Neural crest cell (in vitro differentiated cells): ENCODE measurements at regions not wholly inside any gene's neighbourhood (a gene's known extent, or its start where the extent isn't known, plus 50 kb on each side); places are given as distances from the start of the nearest gene placed in this dataset.

Source experiments
- DNase-seq: peaks from one replicate; pipeline ENCODE4 v3.0.0; 2021; ENCODE audit warnings: low read depth, mixed read lengths, low spot score
- H3K27ac Mint-ChIP-seq: one replicate; pipeline ENCODE4 v1.8.0; 2021; ENCODE audit warnings: mild to moderate bottlenecking, mixed read lengths; ENCODE audit not compliant: unreplicated experiment
- H3K27me3 Mint-ChIP-seq: 2 replicates; pipeline ENCODE4 v1.8.0; 2021; ENCODE audit warnings: low read depth, mild to moderate bottlenecking, mixed read lengths
- H3K36me3 Mint-ChIP-seq: 2 replicates; pipeline ENCODE4 v1.8.0; 2021; ENCODE audit warnings: low read depth, mild to moderate bottlenecking, mixed read lengths
- H3K4me1 Mint-ChIP-seq: 2 replicates; pipeline ENCODE4 v1.8.0; 2021; ENCODE audit warnings: mixed read lengths
- H3K4me3 Mint-ChIP-seq: one replicate; pipeline ENCODE4 v1.8.0; 2021; ENCODE audit warnings: mild to moderate bottlenecking, mixed read lengths
- H3K9me3 Mint-ChIP-seq: 2 replicates; pipeline ENCODE4 v1.8.0; 2021; ENCODE audit warnings: mixed read lengths
- TF ChIP-seq, protein P1 (sequence below): fragments of 200-600 bp; sonication (generic); conservative IDR thresholded peaks from 2 replicates; pipeline ENCODE4 v1.5.0; 2021; ENCODE audit warnings: antibody characterized with exemption, mild to moderate bottlenecking

DNA sequence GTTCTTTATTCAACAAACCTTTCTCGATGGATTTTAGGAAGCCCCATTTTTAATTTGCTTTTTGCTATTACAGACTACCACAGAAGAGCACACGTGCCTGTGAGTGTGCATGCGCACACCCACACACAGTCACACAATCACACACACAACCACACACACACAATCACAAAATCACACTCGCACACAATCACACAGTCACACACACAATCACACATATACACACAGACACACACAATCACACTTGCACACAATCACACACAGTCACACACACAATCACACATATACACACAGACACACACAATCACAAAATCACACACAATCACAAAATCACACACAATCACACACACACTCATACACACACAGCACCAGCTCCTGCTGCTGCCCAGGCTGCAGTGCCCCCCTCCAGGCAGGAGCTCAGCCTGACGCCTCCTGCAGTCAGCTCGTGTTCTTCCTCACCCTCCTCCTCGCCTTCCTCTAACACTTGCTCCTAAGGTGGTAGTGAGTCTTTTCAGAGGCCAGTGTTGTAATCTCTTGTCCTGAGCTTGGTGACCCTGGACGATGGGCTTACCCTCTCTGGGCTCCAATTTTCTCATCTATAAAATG lies 125.0 kb upstream of the SOX1 start:
- Mint-ChIP-seq H3K9me3 (no peaks in the 10 kb centered on the region), H3K4me3 (no peak overlapping the region), H3K4me1 (peaks cover 10% of the 10 kb centered on the region), H3K27me3 (no peaks in the 10 kb centered on the region), H3K36me3 (peaks cover 3% of the 10 kb centered on the region), H3K27ac (no peak overlapping the region)
- TF ChIP-seq, protein P1, sequence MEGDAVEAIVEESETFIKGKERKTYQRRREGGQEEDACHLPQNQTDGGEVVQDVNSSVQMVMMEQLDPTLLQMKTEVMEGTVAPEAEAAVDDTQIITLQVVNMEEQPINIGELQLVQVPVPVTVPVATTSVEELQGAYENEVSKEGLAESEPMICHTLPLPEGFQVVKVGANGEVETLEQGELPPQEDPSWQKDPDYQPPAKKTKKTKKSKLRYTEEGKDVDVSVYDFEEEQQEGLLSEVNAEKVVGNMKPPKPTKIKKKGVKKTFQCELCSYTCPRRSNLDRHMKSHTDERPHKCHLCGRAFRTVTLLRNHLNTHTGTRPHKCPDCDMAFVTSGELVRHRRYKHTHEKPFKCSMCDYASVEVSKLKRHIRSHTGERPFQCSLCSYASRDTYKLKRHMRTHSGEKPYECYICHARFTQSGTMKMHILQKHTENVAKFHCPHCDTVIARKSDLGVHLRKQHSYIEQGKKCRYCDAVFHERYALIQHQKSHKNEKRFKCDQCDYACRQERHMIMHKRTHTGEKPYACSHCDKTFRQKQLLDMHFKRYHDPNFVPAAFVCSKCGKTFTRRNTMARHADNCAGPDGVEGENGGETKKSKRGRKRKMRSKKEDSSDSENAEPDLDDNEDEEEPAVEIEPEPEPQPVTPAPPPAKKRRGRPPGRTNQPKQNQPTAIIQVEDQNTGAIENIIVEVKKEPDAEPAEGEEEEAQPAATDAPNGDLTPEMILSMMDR, result no peak
- no peak for DNase-seq

GRCh38 chr13:111943229-111943795 lies 123.6 kb upstream of the SOX1 start:
- DNase-seq, result no peak
- no peaks in the 10 kb centered on the region for H3K27me3 Mint-ChIP-seq

DNA sequence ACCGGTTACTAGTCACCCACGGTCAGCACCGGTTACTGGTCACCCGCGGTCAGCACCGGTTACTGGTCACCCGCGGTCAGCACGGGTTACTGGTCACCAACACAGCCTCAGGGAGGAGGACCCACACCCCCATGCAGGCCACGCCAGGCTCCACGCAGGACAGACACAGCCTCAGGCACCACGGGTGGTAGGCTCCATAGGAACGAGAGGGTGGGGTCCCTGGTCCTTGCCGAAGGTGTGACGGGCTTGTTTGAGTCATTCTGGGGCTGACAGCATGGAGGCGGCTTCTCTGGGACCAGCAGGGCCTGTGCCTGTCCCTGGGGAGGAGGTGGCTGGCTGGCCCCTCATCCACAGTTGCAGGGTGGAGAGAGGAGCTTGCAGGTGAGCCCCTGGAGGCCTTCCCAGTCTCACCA lies 122.8 kb upstream of the SOX1 start:
- TF ChIP-seq, protein P1, result no peak
- H3K4me3 Mint-ChIP-seq, result no peak overlapping the region
- no peaks in the 10 kb centered on the region for H3K9me3 Mint-ChIP-seq
- H3K36me3 Mint-ChIP-seq, result peaks cover 5% of the 10 kb centered on the region
- H3K27me3 Mint-ChIP-seq, result no peaks in the 10 kb centered on the region
- H3K27ac Mint-ChIP-seq, result no peak overlapping the region
- DNase-seq, result no peak
- peaks cover 10% of the 10 kb centered on the region for H3K4me1 Mint-ChIP-seq

More at GRCh38 chr13:111943229-111943795, 123.6 kb upstream of the SOX1 start:
- Mint-ChIP-seq H3K36me3 (peaks cover 3% of the 10 kb centered on the region), H3K4me3 (no peak overlapping the region), H3K4me1 (peaks cover 10% of the 10 kb centered on the region), H3K9me3 (no peaks in the 10 kb centered on the region), H3K27ac (no peak overlapping the region)
- TF ChIP-seq, protein P1, result no peak

DNA sequence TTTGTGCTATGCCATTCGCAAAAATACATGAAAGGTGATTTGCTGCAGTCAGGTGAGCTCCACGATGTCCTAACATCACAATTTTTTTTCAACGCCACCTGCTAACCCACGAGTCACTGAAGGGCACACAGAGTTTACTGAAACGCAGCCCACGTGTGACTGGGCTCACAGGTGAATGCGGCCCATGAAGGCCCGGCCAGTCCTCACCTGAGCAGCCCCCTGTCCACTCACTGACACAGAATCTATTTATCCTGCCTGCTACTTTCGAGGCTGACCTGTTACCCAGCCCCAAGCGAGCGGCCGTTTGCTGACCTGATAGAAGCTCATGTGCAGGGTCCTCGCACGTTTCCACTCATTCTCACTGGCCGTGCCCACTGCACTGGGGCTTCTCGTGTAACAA lies 121.9 kb upstream of the SOX1 start:
- Mint-ChIP-seq H3K9me3 (peaks cover 3% of the 10 kb centered on the region), H3K27ac (no peak overlapping the region), H3K27me3 (no peaks in the 10 kb centered on the region), H3K4me3 (no peak overlapping the region), H3K36me3 (peaks cover 3% of the 10 kb centered on the region), H3K4me1 (peaks cover 10% of the 10 kb centered on the region)
- DNase-seq, result no peak
- TF ChIP-seq, protein P1, result no peak

DNA sequence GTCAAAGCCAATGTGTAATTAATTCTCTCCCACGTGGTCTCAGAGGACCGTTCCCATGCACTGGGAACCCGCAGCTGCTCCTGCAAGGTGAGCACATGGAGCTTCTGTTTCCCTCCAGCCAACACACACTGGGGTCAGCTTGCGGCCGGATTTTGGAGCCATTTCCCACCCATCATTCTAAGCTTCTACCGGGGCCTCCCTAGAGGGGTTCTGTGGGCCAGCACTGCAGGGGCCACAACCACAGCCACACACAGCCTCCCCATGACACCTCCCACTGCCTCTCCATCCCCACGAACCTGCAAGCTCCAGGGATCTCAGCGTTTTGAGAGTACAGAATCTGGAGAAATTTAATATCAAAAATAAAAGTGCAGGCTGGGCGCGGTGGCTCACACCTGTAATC lies 120.7 kb upstream of the SOX1 start:
- H3K27ac Mint-ChIP-seq, result peak overlapping the region; percentile 87
- no peak for DNase-seq

More for the DNA sequence above, 120.7 kb upstream of the SOX1 start:
- Mint-ChIP-seq H3K4me1 (peaks cover 5% of the 10 kb centered on the region), H3K27me3 (no peaks in the 10 kb centered on the region), H3K4me3 (no peak overlapping the region), H3K9me3 (peaks cover 7% of the 10 kb centered on the region), H3K36me3 (peaks cover 5% of the 10 kb centered on the region)
- TF ChIP-seq, protein P1, result no peak
